ENCODE measurements at regions not wholly inside any gene's neighbourhood (a gene's known extent, or its start where the extent isn't known, plus 50 kb on each side); places are given as distances from the start of the nearest gene placed in this dataset.
"Not testable (repeated sequence)": the region's sequence is repeated elsewhere in the genome, so short reads cannot be mapped to it uniquely, and the experiment has no call there.

DNA sequence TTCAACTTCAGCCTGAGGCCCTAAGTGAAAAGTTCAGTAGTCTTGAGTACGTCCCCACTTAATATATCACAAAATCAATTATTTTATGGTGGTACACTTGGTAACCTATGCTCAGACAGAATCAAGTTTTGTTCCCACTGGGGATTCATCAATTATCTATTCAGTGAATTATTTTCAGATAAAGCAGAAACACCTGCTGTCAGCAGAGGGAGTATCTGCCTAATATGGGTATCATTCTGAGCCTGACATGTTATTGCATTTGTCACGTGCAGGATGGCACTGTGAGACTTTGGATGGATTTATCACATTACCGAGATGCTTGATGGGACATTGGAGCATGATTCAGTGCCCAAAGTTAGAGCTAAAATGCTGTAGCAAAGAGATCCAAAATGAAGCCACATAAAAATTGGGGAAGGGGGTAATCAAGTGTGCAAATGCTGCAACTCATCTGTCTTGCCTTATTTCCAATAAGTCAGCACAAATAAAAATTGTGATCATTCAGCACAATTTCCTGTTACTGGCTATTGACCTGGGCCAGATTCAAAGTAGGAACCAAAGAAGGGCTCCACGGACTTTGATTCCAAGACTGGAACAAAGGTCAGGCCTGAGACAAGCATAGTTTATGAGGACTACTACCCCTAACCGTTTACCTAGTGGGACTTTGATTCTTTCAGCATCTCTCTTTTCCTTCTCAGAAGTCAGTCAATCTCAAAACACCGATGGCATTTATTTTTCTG is 657.6 kb downstream of the LMO4 start:
- Histone ChIP-seq H3K4me3 (replicated peaks in 1 of 3; ENCODE audit: low read depth in 2 of 3, low read length in 3 of 3) (no peak overlapping the region), H3K4me1 (ENCODE audit: control insufficient read depth in 1 of 2, insufficient read depth in 2 of 2, low read length in 2 of 2) (no peaks in the 10 kb centered on the region), H3K9me3 (replicated peaks in 1 of 2; ENCODE audit: control insufficient read depth in 1 of 2, insufficient read depth in 1 of 2, low read length in 2 of 2) (no peaks in the 10 kb centered on the region), H4K20me1 (ENCODE audit: insufficient read depth, low read length) (no peaks in the 10 kb centered on the region), H2AFZ (ENCODE audit: insufficient read depth, low read depth, low read length, poor library complexity, severe bottlenecking) (no peak overlapping the region), H3K27me3 (ENCODE audit: control insufficient read depth in 2 of 2, insufficient read depth in 2 of 2, low read length in 2 of 2) (no peaks in the 10 kb centered on the region), H3K27ac (ENCODE audit: low read depth in 1 of 2, low read length in 2 of 2) (no peak overlapping the region), H3K4me2 (replicated peaks; ENCODE audit: extremely low read depth, low read length, poor library complexity, severe bottlenecking) (no peak overlapping the region), H3K79me2 (ENCODE audit: insufficient read depth, low read length) (no peaks in the 10 kb centered on the region), H3K36me3 (replicated peaks in 1 of 2; ENCODE audit: control insufficient read depth in 1 of 2, insufficient read depth in 2 of 2, low read length in 2 of 2) (no peaks in the 10 kb centered on the region), H3K9ac (ENCODE audit: insufficient read depth, low read length, poor library complexity, severe bottlenecking) (no peak overlapping the region)
- Mint-ChIP-seq H3K4me1 (no peaks in the 10 kb centered on the region), H3K36me3 (no peaks in the 10 kb centered on the region), H3K9me3 (no peaks in the 10 kb centered on the region), H3K27ac (no peak overlapping the region), H3K27me3 (ENCODE audit: low read depth in 3 of 3) (peaks cover 0 to 1% (median 0%) of the 10 kb centered on the region in 3 donors), H3K4me3 (no peak overlapping the region)
- TF ChIP-seq, protein P1, sequence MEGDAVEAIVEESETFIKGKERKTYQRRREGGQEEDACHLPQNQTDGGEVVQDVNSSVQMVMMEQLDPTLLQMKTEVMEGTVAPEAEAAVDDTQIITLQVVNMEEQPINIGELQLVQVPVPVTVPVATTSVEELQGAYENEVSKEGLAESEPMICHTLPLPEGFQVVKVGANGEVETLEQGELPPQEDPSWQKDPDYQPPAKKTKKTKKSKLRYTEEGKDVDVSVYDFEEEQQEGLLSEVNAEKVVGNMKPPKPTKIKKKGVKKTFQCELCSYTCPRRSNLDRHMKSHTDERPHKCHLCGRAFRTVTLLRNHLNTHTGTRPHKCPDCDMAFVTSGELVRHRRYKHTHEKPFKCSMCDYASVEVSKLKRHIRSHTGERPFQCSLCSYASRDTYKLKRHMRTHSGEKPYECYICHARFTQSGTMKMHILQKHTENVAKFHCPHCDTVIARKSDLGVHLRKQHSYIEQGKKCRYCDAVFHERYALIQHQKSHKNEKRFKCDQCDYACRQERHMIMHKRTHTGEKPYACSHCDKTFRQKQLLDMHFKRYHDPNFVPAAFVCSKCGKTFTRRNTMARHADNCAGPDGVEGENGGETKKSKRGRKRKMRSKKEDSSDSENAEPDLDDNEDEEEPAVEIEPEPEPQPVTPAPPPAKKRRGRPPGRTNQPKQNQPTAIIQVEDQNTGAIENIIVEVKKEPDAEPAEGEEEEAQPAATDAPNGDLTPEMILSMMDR (IDR thresholded peaks at IDR 0.05) = no peak
- WGBS (ENCODE audit: insufficient coverage) = 79% methylated on average over 4 of the region's 6 CpGs
- intact Hi-C loops (cut with micrococcal nuclease) = no loop called here
- no peak for DNase-seq

DNA sequence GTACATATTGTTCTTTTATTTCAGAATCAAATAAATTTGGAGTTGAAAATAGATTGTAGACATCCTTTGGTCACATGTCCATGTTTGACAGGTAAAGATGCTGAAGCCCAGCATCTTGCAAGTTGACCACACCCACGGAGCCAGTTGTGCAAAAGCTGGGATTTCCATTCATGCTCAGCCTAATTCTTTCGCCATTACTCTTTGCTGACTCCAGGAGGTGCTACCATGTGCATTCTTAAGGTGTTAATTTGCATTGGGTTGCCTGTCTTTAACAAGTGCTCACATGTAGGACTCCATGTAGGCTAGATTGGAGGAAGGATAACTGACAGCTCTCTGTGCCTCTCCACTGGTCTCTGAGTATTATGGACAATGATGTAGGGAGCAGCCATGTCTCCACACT is 660.7 kb downstream of the LMO4 start:
- H3K4me1 ChIP-seq (ENCODE audit: control insufficient read depth in 1 of 2, insufficient read depth in 2 of 2, low read length in 2 of 2) = no peaks in the 10 kb centered on the region
- H3K27me3 ChIP-seq (ENCODE audit: control insufficient read depth in 2 of 2, insufficient read depth in 2 of 2, low read length in 2 of 2) = no peaks in the 10 kb centered on the region
- H3K9me3 ChIP-seq (replicated peaks in 1 of 2; ENCODE audit: control insufficient read depth in 1 of 2, insufficient read depth in 1 of 2, low read length in 2 of 2) = no peaks in the 10 kb centered on the region
- no peak overlapping the region for H3K27ac ChIP-seq (ENCODE audit: low read depth in 1 of 2, low read length in 2 of 2)
- TF ChIP-seq, protein P1 (IDR thresholded peaks at IDR 0.05) = no peak
- WGBS (ENCODE audit: insufficient coverage) = 100% methylated on average over 1 of the region's 2 CpGs
- no peaks in the 10 kb centered on the region for H3K36me3 ChIP-seq (replicated peaks in 1 of 2; ENCODE audit: control insufficient read depth in 1 of 2, insufficient read depth in 2 of 2, low read length in 2 of 2)
- H2AFZ ChIP-seq (ENCODE audit: insufficient read depth, low read depth, low read length, poor library complexity, severe bottlenecking) = no peak overlapping the region
- H3K79me2 ChIP-seq (ENCODE audit: insufficient read depth, low read length) = no peaks in the 10 kb centered on the region
- Mint-ChIP-seq H3K4me3 (no peak overlapping the region), H3K36me3 (no peaks in the 10 kb centered on the region), H3K4me1 (no peaks in the 10 kb centered on the region), H3K9me3 (no peaks in the 10 kb centered on the region), H3K27ac (no peak overlapping the region), H3K27me3 (ENCODE audit: low read depth in 3 of 3) (peaks cover 0 to 2% (median 1%) of the 10 kb centered on the region in 3 donors)
- H3K4me3 ChIP-seq (replicated peaks in 1 of 3; ENCODE audit: low read depth in 2 of 3, low read length in 3 of 3) = no peak overlapping the region
- intact Hi-C loops (cut with micrococcal nuclease) = no loop called here
- no peak overlapping the region for H3K4me2 ChIP-seq (replicated peaks; ENCODE audit: extremely low read depth, low read length, poor library complexity, severe bottlenecking)
- H4K20me1 ChIP-seq (ENCODE audit: insufficient read depth, low read length) = no peaks in the 10 kb centered on the region
- H3K9ac ChIP-seq (ENCODE audit: insufficient read depth, low read length, poor library complexity, severe bottlenecking) = no peak overlapping the region
- no peak for DNase-seq

GRCh38 chr1:87992536-87992935 is 663.9 kb downstream of the LMO4 start:
- intact Hi-C loops (cut with micrococcal nuclease); H3K27me3 ChIP-seq (ENCODE audit: control insufficient read depth in 2 of 2, insufficient read depth in 2 of 2, low read length in 2 of 2); H3K9ac ChIP-seq (ENCODE audit: insufficient read depth, low read length, poor library complexity, severe bottlenecking); H3K36me3 ChIP-seq (replicated peaks in 1 of 2; ENCODE audit: control insufficient read depth in 1 of 2, insufficient read depth in 2 of 2, low read length in 2 of 2); H3K36me3 Mint-ChIP-seq; H4K20me1 ChIP-seq (ENCODE audit: insufficient read depth, low read length); DNase-seq; H3K4me1 ChIP-seq (ENCODE audit: control insufficient read depth in 1 of 2, insufficient read depth in 2 of 2, low read length in 2 of 2); H3K9me3 Mint-ChIP-seq; H3K27me3 Mint-ChIP-seq (ENCODE audit: low read depth in 3 of 3); H3K9me3 ChIP-seq (replicated peaks in 1 of 2; ENCODE audit: control insufficient read depth in 1 of 2, insufficient read depth in 1 of 2, low read length in 2 of 2); H3K27ac Mint-ChIP-seq; H2AFZ ChIP-seq (ENCODE audit: insufficient read depth, low read depth, low read length, poor library complexity, severe bottlenecking); H3K79me2 ChIP-seq (ENCODE audit: insufficient read depth, low read length); H3K4me2 ChIP-seq (replicated peaks; ENCODE audit: extremely low read depth, low read length, poor library complexity, severe bottlenecking); H3K4me3 Mint-ChIP-seq; H3K4me1 Mint-ChIP-seq; H3K27ac ChIP-seq (ENCODE audit: low read depth in 1 of 2, low read length in 2 of 2); H3K4me3 ChIP-seq (replicated peaks in 1 of 3; ENCODE audit: low read depth in 2 of 3, low read length in 3 of 3): not testable (repeated sequence)
- 80% methylated on average over 1 of the region's 5 CpGs for WGBS (ENCODE audit: insufficient coverage)

All from CD14-positive monocyte (primary cell).